HCT116 (cell line): ENCODE measurements at regions not wholly inside any gene's neighbourhood (a gene's known extent, or its start where the extent isn't known, plus 50 kb on each side); places are given as distances from the start of the nearest gene placed in this dataset.

Experiments used
- ATAC-seq: fragments of 200-7000 bp; cut with Tn5 transposase; 2 replicates; pipeline ENCODE4 v1.9.1; 2020; ENCODE audit warnings: mild to moderate bottlenecking, moderate library complexity
- BruUV-seq: library from RNA; stranded (reverse); fragments of 400-500 nt; replicated peaks from 2 replicates; lab custom pipeline; 2021; lab: Mats Ljungman, UMichigan
- CTCF ChIA-PET: fragments of 300-600 bp; sonication (Branson Sonifier 250); formaldehyde crosslinking; loops from one replicate; lab custom pipeline; 2021; ENCODE audit warnings: antibody characterized with exemption; lab: Charles Lee
- POLR2A ChIA-PET: fragments of 300-600, 350-600 bp; sonication (Branson Sonifier 250); formaldehyde crosslinking; loops from one replicate; lab custom pipeline; 2021; ENCODE audit warnings: antibody characterized with exemption; lab: Charles Lee
- RAD21 ChIA-PET, 2 experiments: fragments of 300-600 bp; sonication (Branson Sonifier 250); formaldehyde crosslinking; loops; one replicate each; lab custom pipeline; 2023; ENCODE audit warnings: low total read pairs in 2 of 2; ENCODE audit not compliant: uncharacterized antibody in 2 of 2, unreplicated experiment in 2 of 2, low non-redundant PET in 1 of 2; lab: Charles Lee
- DNase-seq: peaks from one replicate; pipeline ENCODE4 v3.0.0-alpha.2; 2010; ENCODE audit warnings: low read depth, low spot score
- H2AFZ ChIP-seq: fragments of 200-600 bp; shearing (Covaris generic), sonication (generic); 2 replicates; pipeline ENCODE4 v1.6.1; 2017; ENCODE audit warnings: low read depth, mixed run types, mixed read lengths, antibody characterized with exemption, low read length; ENCODE audit not compliant: poor library complexity, severe bottlenecking
- H3K27ac ChIP-seq: 2 replicates; pipeline ENCODE4 v1.5.1; 2012; ENCODE audit warnings: low read depth, low read length
- H3K27me3 ChIP-seq: fragments of 200-600 bp; sonication (generic); 2 replicates; pipeline ENCODE4 v1.6.1; 2016; ENCODE audit warnings: mixed run types, low read length, mixed read lengths; ENCODE audit not compliant: insufficient read depth
- H3K36me3 ChIP-seq, 2 experiments: fragments of 200-500 bp in 1 of 2; fragments of 200-600 bp in 1 of 2; sonication (Bioruptor generic) in 1 of 2; sonication (generic) in 1 of 2; 2 replicates each; pipeline versions ENCODE4 v1.5.1 to v1.6.1; 2014 to 2016; ENCODE audit warnings: low read length in 2 of 2, inconsistent platforms in 1 of 2, mixed read lengths in 1 of 2, mixed run types in 1 of 2; ENCODE audit not compliant: insufficient read depth in 2 of 2, control insufficient read depth in 1 of 2
- H3K4me1 ChIP-seq, 2 experiments: fragments of 200-600 bp in 1 of 2; sonication (generic) in 1 of 2; 2 replicates each; pipeline versions ENCODE4 v1.5.1 to v1.6.1; 2012 to 2017; ENCODE audit warnings: low read length in 2 of 2, inconsistent platforms in 1 of 2, mild to moderate bottlenecking in 1 of 2, mixed read lengths in 1 of 2, mixed run types in 1 of 2, moderate library complexity in 1 of 2; ENCODE audit not compliant: insufficient read depth in 2 of 2, control insufficient read depth in 1 of 2
- H3K4me2 ChIP-seq: fragments of 200-600 bp; sonication (generic); 2 replicates; pipeline ENCODE4 v1.6.1; 2017; ENCODE audit warnings: mixed run types, low read length, mixed read lengths
- H3K4me3 ChIP-seq, 2 experiments: fragments of 200-600 bp in 1 of 2; sonication (generic) in 1 of 2; replicated peaks in 1 of 2; 2 replicates each; pipeline ENCODE4 v1.5.1; 2011 to 2016; ENCODE audit warnings: low read length in 2 of 2, control low read depth in 1 of 2, low read depth in 1 of 2, mild to moderate bottlenecking in 1 of 2, mixed read lengths in 1 of 2, mixed run types in 1 of 2
- H3K79me2 ChIP-seq: fragments of 200-600 bp; sonication (generic); 2 replicates; pipeline ENCODE4 v1.6.1; 2017; ENCODE audit warnings: mild to moderate bottlenecking, mixed run types, low read length, moderate library complexity, mixed read lengths; ENCODE audit not compliant: insufficient read depth
- H3K9ac ChIP-seq: fragments of 200-600 bp; sonication (generic); 2 replicates; pipeline ENCODE4 v1.6.1; 2016; ENCODE audit warnings: low read length, mixed read lengths
- H3K9me2 ChIP-seq: fragments of 200-600 bp; sonication (generic), shearing (Covaris generic); 2 replicates; pipeline ENCODE4 v1.6.1; 2017; ENCODE audit warnings: mixed run types, mild to moderate bottlenecking, moderate library complexity; ENCODE audit not compliant: insufficient read depth
- H3K9me3 ChIP-seq, 2 experiments: fragments of 200-500 bp in 1 of 2; fragments of 200-600 bp in 1 of 2; sonication (Bioruptor generic) in 1 of 2; sonication (generic) in 1 of 2; 2 replicates each; pipeline ENCODE4 v1.6.1; 2014 to 2017; ENCODE audit warnings: low read length in 2 of 2, mixed read lengths in 2 of 2, inconsistent platforms in 1 of 2, low read depth in 1 of 2, mild to moderate bottlenecking in 1 of 2, mixed run types in 1 of 2, moderate library complexity in 1 of 2; ENCODE audit not compliant: control insufficient read depth in 1 of 2, insufficient read depth in 1 of 2
- H4K20me1 ChIP-seq: fragments of 200-600 bp; sonication (generic), shearing (Covaris generic); 2 replicates; pipeline ENCODE4 v1.6.1; 2017; ENCODE audit warnings: mixed run types, mild to moderate bottlenecking, moderate library complexity; ENCODE audit not compliant: insufficient read depth
- EGR1 ChIP-seq: IDR thresholded peaks from 2 replicates; pipeline ENCODE4 v1.6.1; 2012; ENCODE audit warnings: low read depth
- ELF1 ChIP-seq: IDR thresholded peaks from 2 replicates; pipeline ENCODE4 v1.6.1; 2012; ENCODE audit warnings: low read depth, borderline replicate concordance
- JUND ChIP-seq: IDR thresholded peaks from 2 replicates; pipeline ENCODE4 v1.6.1; 2012
- POLR2AphosphoS5 ChIP-seq: IDR thresholded peaks from 2 replicates; pipeline ENCODE4 v1.6.1; 2011; ENCODE audit warnings: mild to moderate bottlenecking, low read depth, low read length, moderate library complexity
- SIN3A ChIP-seq: IDR thresholded peaks from 2 replicates; pipeline ENCODE4 v1.6.1; 2012; ENCODE audit warnings: low read depth
- SP1 ChIP-seq: IDR thresholded peaks from 2 replicates; pipeline ENCODE4 v1.6.1; 2012; ENCODE audit warnings: low read depth
- SRF ChIP-seq: IDR thresholded peaks from 2 replicates; pipeline ENCODE4 v1.6.1; 2012; ENCODE audit warnings: low read depth
- ZNF274 ChIP-seq: fragments of 200-500 bp; sonication (Bioruptor generic); IDR thresholded peaks from 2 replicates; pipeline ENCODE4 v1.6.1; 2014; ENCODE audit warnings: mild to moderate bottlenecking, low read depth, low read length, inconsistent platforms
- intact Hi-C: fragments of 100-400 bp; cut with micrococcal nuclease; formaldehyde crosslinking; loops from 2 replicates; pipeline ENCODE4 v1.10.0; 2022
- TF ChIP-seq, protein P1 (sequence below): IDR thresholded peaks from 2 replicates; pipeline ENCODE4 v1.6.1; 2012
- TF ChIP-seq, protein P2 (sequence below): IDR thresholded peaks from 2 replicates; pipeline ENCODE4 v1.6.1; 2012; ENCODE audit warnings: low read depth

- H3K36me3 ChIP-seq = no peaks in the 10 kb centered on the region
- no peak overlapping the region for H3K4me2 ChIP-seq
- CTCF ChIA-PET = no interaction called here
- H3K9me3 ChIP-seq = no peaks in the 10 kb centered on the region
- no peak overlapping the region for H2AFZ ChIP-seq
- DNase-seq = no peak
- no peak overlapping the region for H3K4me3 ChIP-seq
- H3K9ac ChIP-seq = no peak overlapping the region
- POLR2A ChIA-PET = no interaction called here
- BruUV-seq = no TSS peak
- H3K27me3 ChIP-seq = no peaks in the 10 kb centered on the region
- TF ChIP-seq POLR2AphosphoS5 = no peak
- TF ChIP-seq, protein P1, sequence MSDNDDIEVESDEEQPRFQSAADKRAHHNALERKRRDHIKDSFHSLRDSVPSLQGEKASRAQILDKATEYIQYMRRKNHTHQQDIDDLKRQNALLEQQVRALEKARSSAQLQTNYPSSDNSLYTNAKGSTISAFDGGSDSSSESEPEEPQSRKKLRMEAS = no peak
- no peak for TF ChIP-seq ZNF274
- TF ChIP-seq SRF = no peak
- TF ChIP-seq JUND = no peak
- TF ChIP-seq SP1 = no peak
- TF ChIP-seq SIN3A = no peak
- no peak for TF ChIP-seq ELF1
- TF ChIP-seq, protein P2, sequence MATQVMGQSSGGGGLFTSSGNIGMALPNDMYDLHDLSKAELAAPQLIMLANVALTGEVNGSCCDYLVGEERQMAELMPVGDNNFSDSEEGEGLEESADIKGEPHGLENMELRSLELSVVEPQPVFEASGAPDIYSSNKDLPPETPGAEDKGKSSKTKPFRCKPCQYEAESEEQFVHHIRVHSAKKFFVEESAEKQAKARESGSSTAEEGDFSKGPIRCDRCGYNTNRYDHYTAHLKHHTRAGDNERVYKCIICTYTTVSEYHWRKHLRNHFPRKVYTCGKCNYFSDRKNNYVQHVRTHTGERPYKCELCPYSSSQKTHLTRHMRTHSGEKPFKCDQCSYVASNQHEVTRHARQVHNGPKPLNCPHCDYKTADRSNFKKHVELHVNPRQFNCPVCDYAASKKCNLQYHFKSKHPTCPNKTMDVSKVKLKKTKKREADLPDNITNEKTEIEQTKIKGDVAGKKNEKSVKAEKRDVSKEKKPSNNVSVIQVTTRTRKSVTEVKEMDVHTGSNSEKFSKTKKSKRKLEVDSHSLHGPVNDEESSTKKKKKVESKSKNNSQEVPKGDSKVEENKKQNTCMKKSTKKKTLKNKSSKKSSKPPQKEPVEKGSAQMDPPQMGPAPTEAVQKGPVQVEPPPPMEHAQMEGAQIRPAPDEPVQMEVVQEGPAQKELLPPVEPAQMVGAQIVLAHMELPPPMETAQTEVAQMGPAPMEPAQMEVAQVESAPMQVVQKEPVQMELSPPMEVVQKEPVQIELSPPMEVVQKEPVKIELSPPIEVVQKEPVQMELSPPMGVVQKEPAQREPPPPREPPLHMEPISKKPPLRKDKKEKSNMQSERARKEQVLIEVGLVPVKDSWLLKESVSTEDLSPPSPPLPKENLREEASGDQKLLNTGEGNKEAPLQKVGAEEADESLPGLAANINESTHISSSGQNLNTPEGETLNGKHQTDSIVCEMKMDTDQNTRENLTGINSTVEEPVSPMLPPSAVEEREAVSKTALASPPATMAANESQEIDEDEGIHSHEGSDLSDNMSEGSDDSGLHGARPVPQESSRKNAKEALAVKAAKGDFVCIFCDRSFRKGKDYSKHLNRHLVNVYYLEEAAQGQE = no peak
- no peak for TF ChIP-seq EGR1
- TF ChIP-seq, all 23 proteins: peak for 0
- no peak for ATAC-seq
- Histone ChIP-seq H3K79me2 (no peaks in the 10 kb centered on the region), H4K20me1 (no peaks in the 10 kb centered on the region), H3K4me1 (no peaks in the 10 kb centered on the region), H3K9me2 (no peaks in the 10 kb centered on the region), H3K27ac (no peak overlapping the region)
- RAD21 ChIA-PET = no interaction called here
- intact Hi-C loops = no loop called here
Measured at GRCh38 chr6:104212977-104213668, 646.6 kb downstream of the HACE1 start.
